Mesenchymal stem cell (in vitro differentiated cells and primary cell): ENCODE measurements at regions not wholly inside any gene's neighbourhood (a gene's known extent, or its start where the extent isn't known, plus 50 kb on each side); places are given as distances from the start of the nearest gene placed in this dataset.

Experiments
- DNase-seq: peaks from one replicate; pipeline ENCODE4 v3.0.0-alpha.2; 2013
- H2AFZ ChIP-seq: one replicate; pipeline ENCODE4 v1.6.1; 2013; ENCODE audit warnings: low read depth, mild to moderate bottlenecking, control low read depth, inconsistent platforms, low read length, moderate library complexity
- H2AK5ac ChIP-seq: 2 replicates; pipeline ENCODE4 v1.6.1; 2013; ENCODE audit warnings: low read length, moderate library complexity, mild to moderate bottlenecking, inconsistent platforms; ENCODE audit not compliant: severe bottlenecking
- H2BK120ac ChIP-seq: one replicate; pipeline ENCODE4 v1.6.1; 2013; ENCODE audit warnings: low read depth, mild to moderate bottlenecking, inconsistent platforms, low read length, moderate library complexity
- H2BK12ac ChIP-seq, 2 experiments: one replicate each; pipeline ENCODE4 v1.6.1; 2013; ENCODE audit warnings: inconsistent platforms in 2 of 2, low read length in 2 of 2, mild to moderate bottlenecking in 2 of 2, moderate library complexity in 2 of 2, control low read depth in 1 of 2
- H2BK15ac ChIP-seq: one replicate; pipeline ENCODE4 v1.6.1; 2013; ENCODE audit warnings: mild to moderate bottlenecking, low read depth, inconsistent platforms; ENCODE audit not compliant: poor library complexity, severe bottlenecking
- H2BK5ac ChIP-seq: 2 replicates; pipeline ENCODE4 v1.6.1; 2013; ENCODE audit warnings: low read depth, mild to moderate bottlenecking, low read length, control low read depth, inconsistent platforms; ENCODE audit not compliant: poor library complexity, severe bottlenecking
- H3K14ac ChIP-seq, 2 experiments: one replicate each; pipeline ENCODE4 v1.6.1; 2013; ENCODE audit warnings: inconsistent platforms in 2 of 2, low read length in 2 of 2, control low read depth in 1 of 2, mild to moderate bottlenecking in 1 of 2, moderate library complexity in 1 of 2
- H3K18ac ChIP-seq, 2 experiments: one replicate each; pipeline ENCODE4 v1.6.1; 2013; ENCODE audit warnings: inconsistent platforms in 2 of 2, low read length in 2 of 2, control low read depth in 1 of 2, low read depth in 1 of 2, mild to moderate bottlenecking in 1 of 2
- H3K23ac ChIP-seq, 2 experiments: one replicate each; pipeline ENCODE4 v1.6.1; 2013; ENCODE audit warnings: inconsistent platforms in 2 of 2, low read length in 2 of 2, mild to moderate bottlenecking in 2 of 2, moderate library complexity in 2 of 2, control low read depth in 1 of 2
- H3K27ac ChIP-seq: 2 replicates; pipeline ENCODE4 v1.5.1; 2013; ENCODE audit warnings: mild to moderate bottlenecking, moderate library complexity, low read length, control low read depth, inconsistent platforms; ENCODE audit not compliant: poor library complexity, severe bottlenecking
- H3K27me3 ChIP-seq, 2 experiments: 2 replicates each; pipeline versions ENCODE4 v1.6.1 to v1.7.0; 2013; ENCODE audit warnings: low read length in 2 of 2, mild to moderate bottlenecking in 2 of 2, moderate library complexity in 2 of 2, control low read depth in 1 of 2, inconsistent platforms in 1 of 2; ENCODE audit not compliant: control insufficient read depth in 1 of 2, insufficient read depth in 1 of 2
- H3K36me3 ChIP-seq, 2 experiments: 2 replicates each; pipeline versions ENCODE4 v1.6.1 to v1.7.0; 2013; ENCODE audit warnings: low read length in 2 of 2, control low read depth in 1 of 2, inconsistent platforms in 1 of 2, low read depth in 1 of 2, mild to moderate bottlenecking in 1 of 2; ENCODE audit not compliant: insufficient read depth in 2 of 2, control insufficient read depth in 1 of 2
- H3K4ac ChIP-seq, 2 experiments: one replicate each; pipeline ENCODE4 v1.6.1; 2013; ENCODE audit warnings: inconsistent platforms in 2 of 2, low read length in 2 of 2, mild to moderate bottlenecking in 2 of 2, moderate library complexity in 2 of 2, control low read depth in 1 of 2, low read depth in 1 of 2
- H3K4me1 ChIP-seq: 2 replicates; pipeline ENCODE4 v1.6.1; 2013; ENCODE audit warnings: low read depth, low read length, control low read depth; ENCODE audit not compliant: control insufficient read depth, insufficient read depth
- H3K4me2 ChIP-seq: 2 replicates; pipeline ENCODE4 v1.6.1; 2013; ENCODE audit warnings: low read length, mild to moderate bottlenecking, inconsistent platforms; ENCODE audit not compliant: poor library complexity, severe bottlenecking
- H3K4me3 ChIP-seq, 2 experiments: 2 replicates each; pipeline versions ENCODE4 v1.5.1 to v1.7.0; 2013; ENCODE audit warnings: low read length in 2 of 2, mild to moderate bottlenecking in 2 of 2, control low read depth in 1 of 2, low read depth in 1 of 2; ENCODE audit not compliant: insufficient read depth in 1 of 2
- H3K79me1 ChIP-seq: replicated peaks from 2 replicates; pipeline ENCODE4 v1.6.1; 2013; ENCODE audit warnings: mild to moderate bottlenecking, control low read depth, low read length, inconsistent platforms; ENCODE audit not compliant: poor library complexity, severe bottlenecking
- H3K9ac ChIP-seq: 2 replicates; pipeline ENCODE4 v1.7.0; 2013; ENCODE audit warnings: mild to moderate bottlenecking, low read length, moderate library complexity
- H3K9me3 ChIP-seq: 2 replicates; pipeline ENCODE4 v1.7.0; 2013; ENCODE audit warnings: mild to moderate bottlenecking, low read length; ENCODE audit not compliant: control insufficient read depth
- H4K8ac ChIP-seq: one replicate; pipeline ENCODE4 v1.6.1; 2013; ENCODE audit warnings: inconsistent platforms, mild to moderate bottlenecking, low read length, moderate library complexity
- H4K91ac ChIP-seq: one replicate; pipeline ENCODE4 v1.6.1; 2013; ENCODE audit warnings: mild to moderate bottlenecking, low read length, inconsistent platforms
- WGBS: methylation state at CpG from one replicate; pipeline ENCODE4 v1.1.7; 2013; ENCODE audit warnings: mixed read lengths; 5-methylcytosine and 5-hydroxymethylcytosine counted together

GRCh38 chr2:234330902-234331301 lies 166.0 kb downstream of the ARL4C start:
- WGBS, result 75% methylated on average over 5 of the region's 5 CpGs
- Histone ChIP-seq H3K4me1 (peaks cover 16% of the 10 kb centered on the region), H2BK5ac (no peak overlapping the region), H3K36me3 (no peaks in the 10 kb centered on the region), H3K14ac (no peak overlapping the region), H3K27ac (no peak overlapping the region), H2BK12ac (no peak overlapping the region), H3K4ac (no peak overlapping the region), H4K8ac (no peak overlapping the region), H2AFZ (no peak overlapping the region), H3K79me1 (no peaks in the 10 kb centered on the region), H3K4me3 (no peak overlapping the region), H3K9ac (no peak overlapping the region), H3K4me2 (no peak overlapping the region), H3K27me3 (peaks cover 0 to 5% of the 10 kb centered on the region in 2 experiments), H2BK15ac (no peak overlapping the region), H3K23ac (no peak overlapping the region), H4K91ac (no peak overlapping the region), H2AK5ac (no peak overlapping the region), H3K9me3 (no peaks in the 10 kb centered on the region), H3K18ac (no peak overlapping the region), H2BK120ac (no peak overlapping the region)
- DNase-seq, result no peak

GRCh38 chr2:234329202-234329960 lies 167.5 kb downstream of the ARL4C start:
- Histone ChIP-seq H3K9ac (no peak overlapping the region), H4K91ac (no peak overlapping the region), H3K18ac (no peak overlapping the region), H3K14ac (peak overlapping the region in 1 of 2 experiments; percentile 22), H3K79me1 (no peaks in the 10 kb centered on the region), H2AK5ac (no peak overlapping the region), H3K4me2 (no peak overlapping the region), H3K4me1 (peaks cover 11% of the 10 kb centered on the region), H3K23ac (no peak overlapping the region), H3K36me3 (no peaks in the 10 kb centered on the region), H4K8ac (no peak overlapping the region), H3K4me3 (no peak overlapping the region), H2BK15ac (no peak overlapping the region), H3K4ac (no peak overlapping the region), H3K27ac (no peak overlapping the region), H2BK12ac (no peak overlapping the region), H2AFZ (no peak overlapping the region), H2BK120ac (no peak overlapping the region), H3K27me3 (peaks cover 0 to 5% of the 10 kb centered on the region in 2 experiments), H3K9me3 (no peaks in the 10 kb centered on the region), H2BK5ac (no peak overlapping the region)
- peak; percentile 49 for DNase-seq
- WGBS, result 89% methylated on average over 12 of the region's 12 CpGs

GRCh38 chr2:234328444-234328990 lies 168.4 kb downstream of the ARL4C start:
- no peak overlapping the region for H3K27ac ChIP-seq
- no peaks in the 10 kb centered on the region for H3K79me1 ChIP-seq
- no peak overlapping the region for H3K23ac ChIP-seq
- DNase-seq, result no peak
- H2AFZ ChIP-seq, result no peak overlapping the region
- H3K4me3 ChIP-seq, result no peak overlapping the region
- H2BK15ac ChIP-seq, result no peak overlapping the region
- H3K4me1 ChIP-seq, result peaks cover 6% of the 10 kb centered on the region
- no peak overlapping the region for H3K9ac ChIP-seq
- no peak overlapping the region for H3K18ac ChIP-seq
- WGBS, result 93% methylated on average over 12 of the region's 12 CpGs
- no peak overlapping the region for H2BK12ac ChIP-seq
- no peaks in the 10 kb centered on the region for H3K9me3 ChIP-seq
- H4K91ac ChIP-seq, result no peak overlapping the region
- no peak overlapping the region for H4K8ac ChIP-seq
- peaks cover 0 to 5% of the 10 kb centered on the region in 2 experiments for H3K27me3 ChIP-seq
- H3K14ac ChIP-seq, result no peak overlapping the region
- H2BK5ac ChIP-seq, result no peak overlapping the region
- no peaks in the 10 kb centered on the region for H3K36me3 ChIP-seq
- H2AK5ac ChIP-seq, result no peak overlapping the region
- no peak overlapping the region for H3K4me2 ChIP-seq
- no peak overlapping the region for H2BK120ac ChIP-seq
- no peak overlapping the region for H3K4ac ChIP-seq

- Histone ChIP-seq H3K9me3 (no peaks in the 10 kb centered on the region), H2BK15ac (no peak overlapping the region), H3K9ac (no peak overlapping the region), H2BK5ac (no peak overlapping the region), H2AFZ (no peak overlapping the region), H3K4me1 (peaks cover 2% of the 10 kb centered on the region), H3K36me3 (no peaks in the 10 kb centered on the region), H2AK5ac (no peak overlapping the region), H3K23ac (no peak overlapping the region), H3K4me2 (no peak overlapping the region), H4K91ac (no peak overlapping the region), H3K4me3 (no peak overlapping the region), H2BK12ac (no peak overlapping the region), H3K4ac (no peak overlapping the region), H3K18ac (no peak overlapping the region), H3K14ac (no peak overlapping the region), H3K79me1 (no peaks in the 10 kb centered on the region), H3K27me3 (no peaks in the 10 kb centered on the region), H2BK120ac (no peak overlapping the region), H4K8ac (no peak overlapping the region), H3K27ac (no peak overlapping the region)
- DNase-seq, result no peak
- WGBS, result 100% methylated on average over 2 of the region's 2 CpGs
Observed at GRCh38 chr2:234326694-234327093, 170.2 kb downstream of the ARL4C start.
